GM19455 (cell line): ENCODE measurements at regions not wholly inside any gene's neighbourhood (a gene's known extent, or its start where the extent isn't known, plus 50 kb on each side); places are given as distances from the start of the nearest gene placed in this dataset.
"Not testable (repeated sequence)": the region's sequence is repeated elsewhere in the genome, so short reads cannot be mapped to it uniquely, and the experiment has no call there.

Experiments used
- ATAC-seq: cut with Tn5 transposase; IDR thresholded peaks from one replicate; pipeline ENCODE4 v1.9.1; 2021; ENCODE audit not compliant: unreplicated experiment

GRCh38 chr2:8587920-8588830 is 93.7 kb upstream of the ID2 start:
- ATAC-seq = no peak

- no peak for ATAC-seq
These were observed 93.0 kb upstream of the ID2 start for GRCh38 chr2:8588831-8589191.

GRCh38 chr2:8589721-8590120 is 92.1 kb upstream of the ID2 start:
- ATAC-seq = no peak

GRCh38 chr2:8590938-8591337 is 90.9 kb upstream of the ID2 start:
- no peak for ATAC-seq

GRCh38 chr2:8592736-8593135 is 89.1 kb upstream of the ID2 start:
- no peak for ATAC-seq

DNA sequence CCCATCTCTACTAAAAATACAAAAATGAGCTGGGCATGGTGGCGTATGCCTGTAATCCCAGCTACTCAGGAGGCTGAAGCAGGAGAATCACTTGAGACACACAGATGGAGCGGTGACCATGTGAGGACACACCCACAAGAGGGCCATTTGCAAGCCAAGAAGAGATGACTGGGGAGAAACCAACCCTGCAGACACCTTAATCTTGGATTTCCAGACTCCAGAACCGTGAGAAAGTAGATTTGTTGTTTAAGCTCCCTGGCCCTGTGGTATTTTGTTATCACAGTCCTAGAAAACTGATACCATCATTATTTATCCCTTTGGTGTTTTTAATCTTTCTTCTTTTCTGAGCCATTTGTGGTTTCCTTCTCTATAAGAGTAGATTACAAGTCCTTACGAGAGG is 88.6 kb upstream of the ID2 start:
- no peak for ATAC-seq

DNA sequence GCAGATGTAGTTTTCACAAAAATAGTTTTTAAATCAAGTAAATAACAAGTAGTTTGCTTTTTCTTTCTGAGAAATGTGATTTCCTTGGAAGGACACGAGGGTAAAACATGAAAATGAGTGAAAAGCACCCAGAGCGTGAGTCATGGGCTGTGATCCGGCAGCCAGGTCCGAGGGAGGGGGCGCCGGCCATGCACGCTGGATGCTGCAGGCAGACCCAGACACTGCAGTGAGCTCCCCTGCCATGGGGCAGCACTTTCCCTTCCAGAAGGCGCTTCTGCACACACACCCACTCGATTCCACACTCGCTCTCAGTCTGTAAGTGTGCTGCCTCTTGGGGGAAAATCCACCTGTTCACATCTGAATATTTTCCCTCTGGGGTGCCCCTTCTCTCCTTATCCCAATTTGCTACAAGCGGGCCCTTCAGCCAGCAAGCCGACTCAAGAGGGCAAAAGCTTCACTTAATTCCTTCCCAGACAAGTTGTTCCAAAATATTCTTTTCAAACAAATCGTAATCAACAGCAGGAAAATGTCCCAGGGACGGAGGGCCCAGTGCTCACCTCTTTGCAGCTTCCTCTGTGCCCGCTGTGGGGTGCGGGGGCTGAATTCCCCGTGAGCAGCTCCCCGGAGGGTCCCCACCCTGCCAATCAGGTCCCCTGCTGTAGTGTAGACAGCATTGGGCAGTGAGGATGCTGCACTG is 87.0 kb upstream of the ID2 start:
- no peak for ATAC-seq

DNA sequence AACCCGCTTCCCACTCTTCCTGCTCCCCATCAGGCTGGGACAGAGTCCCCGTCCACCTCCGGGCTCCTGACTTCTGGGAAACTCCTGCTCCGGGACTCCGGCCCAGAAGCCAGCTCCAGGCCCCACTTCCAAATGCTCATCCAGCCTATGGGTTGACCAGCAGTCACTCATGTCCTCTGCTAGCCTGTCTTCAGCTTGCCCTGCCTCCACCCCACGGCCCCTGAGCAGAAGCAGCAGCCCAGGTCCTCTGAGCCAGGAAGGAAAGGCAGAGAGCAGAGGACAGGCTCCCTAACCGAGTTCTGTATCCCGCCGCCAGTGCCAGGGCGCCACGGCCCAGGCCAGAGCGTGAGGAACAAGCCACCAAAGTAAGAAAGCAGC is 86.4 kb upstream of the ID2 start:
- no peak for ATAC-seq

- ATAC-seq = no peak
These were observed 85.8 kb upstream of the ID2 start for GRCh38 chr2:8595811-8596600.

DNA sequence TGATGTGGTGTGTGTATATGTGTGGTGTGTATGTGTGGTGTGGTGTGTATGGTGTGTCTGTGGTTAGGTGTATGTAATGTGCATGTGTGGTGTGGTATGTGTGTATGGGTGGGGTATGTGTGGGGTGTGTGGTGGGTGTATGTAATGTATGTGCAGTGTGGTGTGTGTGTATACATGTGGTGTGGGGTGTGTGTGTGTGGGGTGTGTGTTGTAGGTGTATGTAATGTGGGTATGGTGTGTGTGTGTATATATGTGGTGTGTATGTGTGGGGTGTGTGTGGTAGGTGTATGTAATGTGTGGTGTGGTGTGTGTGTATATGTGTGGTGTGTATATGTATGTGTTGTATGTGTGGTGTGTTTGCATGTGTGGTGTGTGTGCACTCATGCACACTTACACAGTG is 84.8 kb upstream of the ID2 start:
- ATAC-seq = no peak

GRCh38 chr2:8597559-8598225 is 84.2 kb upstream of the ID2 start:
- ATAC-seq = no peak

DNA sequence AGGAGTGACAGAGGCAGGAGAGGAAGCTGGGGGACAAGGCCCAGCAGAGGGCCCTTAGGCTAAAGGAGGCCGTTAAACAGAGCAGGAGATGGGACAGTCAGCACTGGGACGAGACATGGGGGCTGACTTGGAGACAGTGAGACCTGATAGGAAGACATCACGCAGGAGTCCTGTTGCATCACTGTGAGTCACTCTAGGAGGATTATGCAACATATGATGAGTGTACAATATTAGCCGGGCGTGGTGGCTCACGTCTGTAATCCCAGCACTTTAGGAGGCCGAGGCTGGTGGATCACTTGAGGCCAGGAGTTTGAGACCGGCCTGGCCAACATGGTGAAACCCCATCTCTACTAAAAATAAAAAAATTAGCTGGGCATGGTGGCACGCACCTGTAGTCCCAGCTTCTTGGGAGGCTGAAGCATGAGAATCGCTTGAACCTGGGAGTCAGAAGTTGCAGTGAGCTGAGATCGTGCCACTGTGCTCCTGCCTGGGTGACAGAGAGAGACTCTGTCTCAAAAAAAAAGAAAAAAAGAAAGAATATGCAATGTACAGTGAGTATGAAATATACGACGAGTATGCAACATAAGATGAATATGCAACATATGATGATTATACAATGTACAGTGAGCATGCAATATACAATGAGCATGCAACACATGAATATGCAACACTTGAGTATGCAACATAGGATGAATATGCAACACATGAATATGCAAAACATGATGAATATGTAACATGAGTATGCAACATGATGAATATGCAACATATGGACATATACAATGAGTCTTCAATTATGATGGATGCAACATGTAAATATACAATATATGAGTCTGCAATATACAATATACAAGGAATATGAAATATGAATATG is 83.3 kb upstream of the ID2 start:
- ATAC-seq = no peak

- ATAC-seq = no peak
These were observed 82.2 kb upstream of the ID2 start for GRCh38 chr2:8599421-8600242.

GRCh38 chr2:8600456-8600855 is 81.4 kb upstream of the ID2 start:
- no peak for ATAC-seq

- ATAC-seq = no peak
These were observed 79.0 kb upstream of the ID2 start for GRCh38 chr2:8602809-8603208.

GRCh38 chr2:8603356-8603755 is 78.5 kb upstream of the ID2 start:
- ATAC-seq = not testable (repeated sequence)

DNA sequence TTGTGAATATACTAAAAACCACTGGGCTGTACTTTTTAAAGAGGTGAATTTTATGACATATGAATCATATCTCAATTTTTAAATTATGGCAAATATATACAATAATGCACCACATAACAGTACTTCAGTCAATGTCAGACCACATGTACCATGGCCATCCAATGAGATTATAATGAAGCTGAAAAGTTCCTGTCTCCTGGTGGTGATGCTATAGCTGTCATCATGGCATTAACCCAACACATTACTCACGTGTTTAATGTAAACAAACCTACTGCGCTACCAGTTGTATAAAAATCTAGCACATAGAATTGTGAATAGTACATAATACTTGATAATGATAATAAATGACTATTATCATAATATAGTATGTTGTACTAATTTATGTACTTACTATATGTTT is 77.6 kb upstream of the ID2 start:
- no peak for ATAC-seq

DNA sequence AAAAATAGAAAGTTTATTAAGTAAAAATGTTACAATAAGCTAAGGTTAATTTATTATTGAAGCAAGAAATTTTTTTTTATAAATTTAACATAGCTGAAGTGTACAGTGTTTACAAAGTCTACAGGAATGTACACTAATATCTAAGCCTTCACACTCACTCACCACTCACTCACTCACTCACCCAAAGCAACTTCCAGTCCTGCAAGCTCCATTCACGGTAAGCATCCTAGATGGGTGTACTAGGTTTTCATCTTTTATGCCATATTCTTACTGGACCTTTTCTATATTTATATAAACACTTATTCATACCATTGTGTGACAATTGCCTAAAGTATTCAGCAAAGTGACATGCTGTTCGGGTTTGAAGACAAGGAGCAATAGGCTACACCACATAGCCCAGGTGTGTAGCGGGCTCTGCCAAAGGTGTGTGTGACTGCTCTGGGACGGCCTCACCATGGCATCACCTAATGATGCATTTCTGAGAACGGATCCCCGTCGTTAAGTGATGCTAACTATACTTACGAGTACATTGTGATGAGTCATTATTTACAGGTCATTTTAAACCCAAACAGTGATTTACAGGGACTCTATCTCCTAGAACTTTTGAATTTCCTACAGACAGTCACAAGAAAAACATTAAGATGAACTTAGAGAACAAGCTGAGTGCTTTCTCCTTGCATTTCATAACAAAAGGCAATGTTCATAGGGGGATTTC is 76.3 kb upstream of the ID2 start:
- ATAC-seq = no peak

- ATAC-seq = peak; percentile 97
These were observed 75.6 kb upstream of the ID2 start for GRCh38 chr2:8606226-8606625.
